ENCODE measurements at regions not wholly inside any gene's neighbourhood (a gene's known extent, or its start where the extent isn't known, plus 50 kb on each side); places are given as distances from the start of the nearest gene placed in this dataset.

DNA sequence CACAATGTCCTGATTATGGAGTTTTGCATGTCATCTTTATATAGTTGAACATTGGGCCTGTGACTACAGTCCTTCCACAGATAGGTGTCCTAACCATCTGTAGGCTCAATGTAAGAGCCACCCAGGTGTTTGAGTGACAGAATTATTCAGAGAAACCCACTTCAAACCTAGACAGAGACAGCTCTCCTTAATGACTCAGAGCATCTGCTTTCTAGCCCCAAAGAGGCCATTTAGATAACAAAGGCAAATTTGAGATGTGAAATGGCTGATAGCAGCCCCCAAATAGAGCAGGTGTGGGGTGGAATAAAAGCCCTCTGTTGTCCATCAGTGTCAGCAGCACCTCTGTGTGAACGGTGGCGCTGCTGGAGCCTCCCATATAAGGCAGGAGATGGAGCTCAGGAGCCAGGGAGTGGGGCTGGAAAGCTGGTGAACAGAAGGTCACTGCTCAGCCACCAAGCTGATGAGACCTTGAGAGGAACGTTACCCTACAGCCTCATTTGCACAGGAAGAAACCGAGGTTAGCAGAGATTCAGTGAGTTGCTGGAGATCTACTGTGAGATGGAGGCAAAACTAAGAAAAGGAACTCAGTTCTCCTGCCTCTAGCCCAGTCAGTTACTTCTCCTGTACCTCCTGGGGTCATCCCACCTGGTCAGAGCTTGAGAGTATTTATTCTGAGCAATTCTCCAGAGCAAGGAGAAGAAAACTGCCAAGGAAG is 153.3 kb upstream of the LNX1 start:
- TF ChIP-seq, protein P1, sequence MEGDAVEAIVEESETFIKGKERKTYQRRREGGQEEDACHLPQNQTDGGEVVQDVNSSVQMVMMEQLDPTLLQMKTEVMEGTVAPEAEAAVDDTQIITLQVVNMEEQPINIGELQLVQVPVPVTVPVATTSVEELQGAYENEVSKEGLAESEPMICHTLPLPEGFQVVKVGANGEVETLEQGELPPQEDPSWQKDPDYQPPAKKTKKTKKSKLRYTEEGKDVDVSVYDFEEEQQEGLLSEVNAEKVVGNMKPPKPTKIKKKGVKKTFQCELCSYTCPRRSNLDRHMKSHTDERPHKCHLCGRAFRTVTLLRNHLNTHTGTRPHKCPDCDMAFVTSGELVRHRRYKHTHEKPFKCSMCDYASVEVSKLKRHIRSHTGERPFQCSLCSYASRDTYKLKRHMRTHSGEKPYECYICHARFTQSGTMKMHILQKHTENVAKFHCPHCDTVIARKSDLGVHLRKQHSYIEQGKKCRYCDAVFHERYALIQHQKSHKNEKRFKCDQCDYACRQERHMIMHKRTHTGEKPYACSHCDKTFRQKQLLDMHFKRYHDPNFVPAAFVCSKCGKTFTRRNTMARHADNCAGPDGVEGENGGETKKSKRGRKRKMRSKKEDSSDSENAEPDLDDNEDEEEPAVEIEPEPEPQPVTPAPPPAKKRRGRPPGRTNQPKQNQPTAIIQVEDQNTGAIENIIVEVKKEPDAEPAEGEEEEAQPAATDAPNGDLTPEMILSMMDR (conservative IDR thresholded peaks at IDR 0.05; ENCODE audit: low read depth, low read length): no peak
- DNase-seq (ENCODE audit: low read depth): no peak
- H3K4me3 ChIP-seq (ENCODE audit: low read length): no peak overlapping the region

DNA sequence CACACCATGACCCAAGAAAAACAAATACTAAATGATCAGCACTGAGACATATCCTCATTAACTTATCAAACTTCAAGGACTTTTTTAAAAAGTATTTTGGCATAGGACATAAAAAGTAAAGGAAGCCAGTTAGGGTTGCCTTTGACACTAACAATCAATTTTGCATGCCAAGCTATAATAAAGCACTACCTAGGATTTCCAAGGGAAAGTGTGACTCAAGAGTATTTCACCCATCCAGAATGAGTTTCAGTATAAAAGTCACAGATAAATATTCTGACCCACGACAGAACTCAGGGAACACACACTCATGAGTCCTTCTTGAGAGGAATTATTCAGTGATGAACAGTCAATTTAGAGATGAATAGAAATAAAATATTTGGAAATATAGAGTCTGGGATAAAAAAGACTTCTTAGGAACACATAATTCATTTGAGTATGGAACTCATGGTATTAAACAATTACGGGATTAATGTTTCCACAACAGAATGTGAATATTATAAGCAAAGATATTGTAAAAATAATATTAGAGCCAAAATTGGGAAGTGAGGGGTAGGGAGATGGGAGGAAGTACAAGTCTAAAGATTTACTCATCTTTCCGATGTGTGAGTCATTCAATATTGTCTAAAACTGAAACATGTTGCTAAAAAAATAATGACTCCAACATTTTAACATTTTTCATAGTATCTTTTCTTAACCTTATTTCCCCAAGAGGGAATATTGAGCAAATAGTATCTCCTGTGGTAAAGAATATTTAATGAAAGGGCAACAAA is 143.5 kb upstream of the LNX1 start:
- TF ChIP-seq, protein P1 (conservative IDR thresholded peaks at IDR 0.05; ENCODE audit: low read depth, low read length): no peak
- H3K4me3 ChIP-seq (ENCODE audit: low read length): no peak overlapping the region
- DNase-seq (ENCODE audit: low read depth): no peak

DNA sequence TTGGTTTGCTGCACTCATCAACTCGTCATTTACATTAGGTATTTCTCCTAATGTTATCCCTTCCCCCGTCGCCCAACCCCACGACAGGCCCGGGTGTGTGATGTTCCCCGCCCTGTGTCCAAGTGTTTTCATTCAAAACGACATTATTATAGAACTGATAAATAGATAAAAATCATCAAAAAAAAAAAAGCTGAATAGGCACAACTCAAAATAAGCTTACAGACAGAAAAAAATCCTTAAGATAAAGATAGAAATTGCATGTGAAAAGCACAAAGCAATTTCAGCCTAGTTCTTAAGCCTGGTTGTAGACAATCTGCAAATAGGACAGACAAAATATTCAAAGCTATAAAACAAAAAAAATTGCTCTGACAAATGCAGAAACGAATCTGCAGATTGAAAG is 142.9 kb upstream of the LNX1 start:
- TF ChIP-seq, protein P1 (conservative IDR thresholded peaks at IDR 0.05; ENCODE audit: low read depth, low read length): no peak
- H3K4me3 ChIP-seq (ENCODE audit: low read length): no peak overlapping the region
- DNase-seq (ENCODE audit: low read depth): no peak

DNA sequence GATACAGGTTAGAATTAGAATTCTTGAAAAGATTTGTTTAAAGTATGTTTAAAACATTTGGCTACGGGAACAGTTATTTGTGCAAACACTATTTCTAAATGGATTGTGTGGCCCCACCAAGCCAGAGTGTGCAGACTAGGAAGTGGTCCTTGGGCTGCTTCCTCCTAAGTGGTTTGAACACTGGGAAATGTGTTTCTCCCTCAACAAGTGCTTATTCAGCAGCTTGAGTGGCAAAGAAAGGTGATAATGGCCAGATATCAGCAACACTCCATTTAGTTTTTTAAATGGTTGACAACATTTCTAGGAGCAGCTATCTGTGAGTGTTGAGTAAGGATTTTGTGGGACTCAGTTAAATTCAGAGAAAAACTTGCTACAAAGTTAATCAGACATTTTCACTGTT is 141.4 kb upstream of the LNX1 start:
- TF ChIP-seq, protein P1 (conservative IDR thresholded peaks at IDR 0.05; ENCODE audit: low read depth, low read length): no peak
- DNase-seq (ENCODE audit: low read depth): no peak
- H3K4me3 ChIP-seq (ENCODE audit: low read length): no peak overlapping the region

DNA sequence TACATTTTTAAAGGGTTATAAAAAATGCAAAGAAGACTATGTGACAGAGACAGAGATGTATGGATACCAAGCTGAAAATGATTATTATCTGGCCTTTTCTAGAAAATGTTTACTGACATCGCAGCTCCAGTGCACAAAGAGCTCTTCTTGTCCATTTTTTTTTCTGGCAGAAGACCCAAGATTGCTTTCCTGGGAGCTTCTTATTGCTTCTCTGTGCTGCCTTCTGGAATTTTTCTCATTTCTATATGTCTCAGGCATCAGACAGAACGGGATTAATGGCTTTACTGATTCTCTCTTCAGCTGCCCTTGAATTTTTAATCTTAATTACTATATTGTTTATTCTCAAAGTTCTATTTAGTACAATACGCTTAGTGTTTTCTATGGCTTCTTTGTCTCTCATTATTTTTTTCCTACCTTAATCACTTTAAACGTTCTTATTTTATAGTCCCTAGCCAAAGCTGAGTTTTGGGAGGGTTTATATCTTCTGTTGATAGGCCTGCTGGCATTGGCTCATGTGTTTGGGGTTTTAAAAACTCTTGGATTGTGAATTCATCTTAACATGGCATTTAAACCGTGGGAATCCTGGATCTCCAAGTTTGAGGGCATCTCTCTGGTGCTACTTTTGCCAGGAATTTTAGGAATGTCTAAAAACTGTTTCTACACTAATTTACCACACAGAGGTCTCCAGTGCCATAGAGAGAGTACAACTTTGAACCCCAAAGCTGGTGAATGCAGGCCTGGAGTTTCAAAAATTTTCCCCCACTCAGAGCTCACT is 138.9 kb upstream of the LNX1 start:
- TF ChIP-seq, protein P1 (conservative IDR thresholded peaks at IDR 0.05; ENCODE audit: low read depth, low read length): no peak
- DNase-seq (ENCODE audit: low read depth): no peak
- H3K4me3 ChIP-seq (ENCODE audit: low read length): no peak overlapping the region

DNA sequence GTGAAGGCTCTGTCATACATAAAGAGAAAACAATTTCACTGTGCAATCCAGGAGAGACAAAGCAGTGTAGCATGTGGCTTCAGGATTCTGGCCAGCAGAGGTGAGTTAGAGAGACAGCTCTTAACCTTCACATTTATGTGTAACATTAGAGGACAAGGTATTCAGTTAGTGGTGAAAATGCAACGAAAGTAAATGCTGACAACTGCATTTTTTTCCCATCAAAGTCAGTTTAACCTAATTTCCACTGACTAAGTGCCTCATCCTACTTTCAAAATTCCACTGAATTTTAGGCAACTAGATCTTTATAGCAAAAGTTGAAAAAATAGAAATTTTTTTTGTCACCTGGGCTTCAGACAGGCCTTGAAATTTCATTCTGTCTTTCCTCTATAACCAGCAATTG is 130.8 kb upstream of the LNX1 start:
- H3K4me3 ChIP-seq (ENCODE audit: low read length): no peak overlapping the region
- TF ChIP-seq, protein P1 (conservative IDR thresholded peaks at IDR 0.05; ENCODE audit: low read depth, low read length): no peak
- DNase-seq (ENCODE audit: low read depth): no peak

All from retinal pigment epithelial cell (primary cell).